ENCODE measurements at regions not wholly inside any gene's neighbourhood (a gene's known extent, or its start where the extent isn't known, plus 50 kb on each side); places are given as distances from the start of the nearest gene placed in this dataset.
"Not testable (repeated sequence)": the region's sequence is repeated elsewhere in the genome, so short reads cannot be mapped to it uniquely, and the experiment has no call there.

DNA sequence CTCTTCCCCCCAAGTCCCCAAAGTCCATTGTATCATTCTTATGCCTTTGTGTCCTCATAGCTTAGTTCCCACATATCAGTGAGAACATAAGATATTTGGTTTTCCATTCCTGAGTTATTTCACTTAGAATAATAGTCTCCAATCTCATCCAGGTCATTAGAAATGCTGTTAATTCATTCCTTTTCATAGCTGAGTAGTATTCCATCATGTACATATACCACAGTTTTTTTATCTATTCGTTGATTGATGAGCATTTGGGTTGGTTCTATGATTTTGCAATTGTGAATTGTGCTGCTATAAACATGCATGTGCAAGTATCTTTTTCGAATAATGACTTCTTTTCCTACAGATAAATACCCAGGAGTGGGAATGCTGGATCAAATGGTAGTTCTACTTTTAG is 359.6 kb downstream of the ADAMTS20 start:
- TF ChIP-seq, protein P1, sequence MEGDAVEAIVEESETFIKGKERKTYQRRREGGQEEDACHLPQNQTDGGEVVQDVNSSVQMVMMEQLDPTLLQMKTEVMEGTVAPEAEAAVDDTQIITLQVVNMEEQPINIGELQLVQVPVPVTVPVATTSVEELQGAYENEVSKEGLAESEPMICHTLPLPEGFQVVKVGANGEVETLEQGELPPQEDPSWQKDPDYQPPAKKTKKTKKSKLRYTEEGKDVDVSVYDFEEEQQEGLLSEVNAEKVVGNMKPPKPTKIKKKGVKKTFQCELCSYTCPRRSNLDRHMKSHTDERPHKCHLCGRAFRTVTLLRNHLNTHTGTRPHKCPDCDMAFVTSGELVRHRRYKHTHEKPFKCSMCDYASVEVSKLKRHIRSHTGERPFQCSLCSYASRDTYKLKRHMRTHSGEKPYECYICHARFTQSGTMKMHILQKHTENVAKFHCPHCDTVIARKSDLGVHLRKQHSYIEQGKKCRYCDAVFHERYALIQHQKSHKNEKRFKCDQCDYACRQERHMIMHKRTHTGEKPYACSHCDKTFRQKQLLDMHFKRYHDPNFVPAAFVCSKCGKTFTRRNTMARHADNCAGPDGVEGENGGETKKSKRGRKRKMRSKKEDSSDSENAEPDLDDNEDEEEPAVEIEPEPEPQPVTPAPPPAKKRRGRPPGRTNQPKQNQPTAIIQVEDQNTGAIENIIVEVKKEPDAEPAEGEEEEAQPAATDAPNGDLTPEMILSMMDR (conservative IDR thresholded peaks at IDR 0.05; ENCODE audit: low read depth, low read length) = not testable (repeated sequence)
- not testable (repeated sequence) for TF ChIP-seq EZH2 (IDR thresholded peaks at IDR 0.05; ENCODE audit: low read length, unreplicated experiment); EZH2phosphoT487 (IDR thresholded peaks at IDR 0.05; ENCODE audit: borderline replicate concordance, low read length)

All from PC-3 (cell line).